ENCODE measurements at regions not wholly inside any gene's neighbourhood (a gene's known extent, or its start where the extent isn't known, plus 50 kb on each side); places are given as distances from the start of the nearest gene placed in this dataset.

DNA sequence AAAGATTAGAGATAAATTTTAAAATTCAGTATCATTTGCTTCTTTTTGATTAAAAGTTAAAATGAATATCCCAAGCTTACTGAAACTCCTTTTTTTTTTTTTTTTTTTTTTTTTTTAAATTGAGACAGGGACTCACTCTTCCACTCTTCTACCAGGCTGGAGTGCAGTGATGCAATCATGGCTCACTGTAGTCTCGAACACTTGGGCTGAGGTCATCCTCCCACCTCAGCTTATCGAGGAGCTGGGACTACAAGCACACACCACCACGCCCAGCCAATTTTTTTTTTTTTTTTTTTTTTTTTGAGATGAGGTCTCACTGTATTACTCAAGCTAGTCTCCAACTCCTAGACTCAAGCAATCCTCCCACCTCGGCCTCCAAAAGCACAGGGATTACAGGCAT, 92.1 kb upstream of the RGS18 start (continued):
- TF ChIP-seq, protein P1, sequence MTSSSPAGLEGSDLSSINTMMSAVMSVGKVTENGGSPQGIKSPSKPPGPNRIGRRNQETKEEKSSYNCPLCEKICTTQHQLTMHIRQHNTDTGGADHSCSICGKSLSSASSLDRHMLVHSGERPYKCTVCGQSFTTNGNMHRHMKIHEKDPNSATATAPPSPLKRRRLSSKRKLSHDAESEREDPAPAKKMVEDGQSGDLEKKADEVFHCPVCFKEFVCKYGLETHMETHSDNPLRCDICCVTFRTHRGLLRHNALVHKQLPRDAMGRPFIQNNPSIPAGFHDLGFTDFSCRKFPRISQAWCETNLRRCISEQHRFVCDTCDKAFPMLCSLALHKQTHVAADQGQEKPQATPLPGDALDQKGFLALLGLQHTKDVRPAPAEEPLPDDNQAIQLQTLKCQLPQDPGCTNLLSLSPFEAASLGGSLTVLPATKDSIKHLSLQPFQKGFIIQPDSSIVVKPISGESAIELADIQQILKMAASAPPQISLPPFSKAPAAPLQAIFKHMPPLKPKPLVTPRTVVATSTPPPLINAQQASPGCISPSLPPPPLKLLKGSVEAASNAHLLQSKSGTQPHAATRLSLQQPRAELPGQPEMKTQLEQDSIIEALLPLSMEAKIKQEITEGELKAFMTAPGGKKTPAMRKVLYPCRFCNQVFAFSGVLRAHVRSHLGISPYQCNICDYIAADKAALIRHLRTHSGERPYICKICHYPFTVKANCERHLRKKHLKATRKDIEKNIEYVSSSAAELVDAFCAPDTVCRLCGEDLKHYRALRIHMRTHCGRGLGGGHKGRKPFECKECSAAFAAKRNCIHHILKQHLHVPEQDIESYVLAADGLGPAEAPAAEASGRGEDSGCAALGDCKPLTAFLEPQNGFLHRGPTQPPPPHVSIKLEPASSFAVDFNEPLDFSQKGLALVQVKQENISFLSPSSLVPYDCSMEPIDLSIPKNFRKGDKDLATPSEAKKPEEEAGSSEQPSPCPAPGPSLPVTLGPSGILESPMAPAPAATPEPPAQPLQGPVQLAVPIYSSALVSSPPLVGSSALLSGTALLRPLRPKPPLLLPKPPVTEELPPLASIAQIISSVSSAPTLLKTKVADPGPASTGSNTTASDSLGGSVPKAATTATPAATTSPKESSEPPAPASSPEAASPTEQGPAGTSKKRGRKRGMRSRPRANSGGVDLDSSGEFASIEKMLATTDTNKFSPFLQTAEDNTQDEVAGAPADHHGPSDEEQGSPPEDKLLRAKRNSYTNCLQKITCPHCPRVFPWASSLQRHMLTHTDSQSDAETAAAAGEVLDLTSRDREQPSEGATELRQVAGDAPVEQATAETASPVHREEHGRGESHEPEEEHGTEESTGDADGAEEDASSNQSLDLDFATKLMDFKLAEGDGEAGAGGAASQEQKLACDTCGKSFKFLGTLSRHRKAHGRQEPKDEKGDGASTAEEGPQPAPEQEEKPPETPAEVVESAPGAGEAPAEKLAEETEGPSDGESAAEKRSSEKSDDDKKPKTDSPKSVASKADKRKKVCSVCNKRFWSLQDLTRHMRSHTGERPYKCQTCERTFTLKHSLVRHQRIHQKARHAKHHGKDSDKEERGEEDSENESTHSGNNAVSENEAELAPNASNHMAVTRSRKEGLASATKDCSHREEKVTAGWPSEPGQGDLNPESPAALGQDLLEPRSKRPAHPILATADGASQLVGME (CRISPR knock-in tag; IDR thresholded peaks at IDR 0.05) = no peak
- TF ChIP-seq, protein P2, sequence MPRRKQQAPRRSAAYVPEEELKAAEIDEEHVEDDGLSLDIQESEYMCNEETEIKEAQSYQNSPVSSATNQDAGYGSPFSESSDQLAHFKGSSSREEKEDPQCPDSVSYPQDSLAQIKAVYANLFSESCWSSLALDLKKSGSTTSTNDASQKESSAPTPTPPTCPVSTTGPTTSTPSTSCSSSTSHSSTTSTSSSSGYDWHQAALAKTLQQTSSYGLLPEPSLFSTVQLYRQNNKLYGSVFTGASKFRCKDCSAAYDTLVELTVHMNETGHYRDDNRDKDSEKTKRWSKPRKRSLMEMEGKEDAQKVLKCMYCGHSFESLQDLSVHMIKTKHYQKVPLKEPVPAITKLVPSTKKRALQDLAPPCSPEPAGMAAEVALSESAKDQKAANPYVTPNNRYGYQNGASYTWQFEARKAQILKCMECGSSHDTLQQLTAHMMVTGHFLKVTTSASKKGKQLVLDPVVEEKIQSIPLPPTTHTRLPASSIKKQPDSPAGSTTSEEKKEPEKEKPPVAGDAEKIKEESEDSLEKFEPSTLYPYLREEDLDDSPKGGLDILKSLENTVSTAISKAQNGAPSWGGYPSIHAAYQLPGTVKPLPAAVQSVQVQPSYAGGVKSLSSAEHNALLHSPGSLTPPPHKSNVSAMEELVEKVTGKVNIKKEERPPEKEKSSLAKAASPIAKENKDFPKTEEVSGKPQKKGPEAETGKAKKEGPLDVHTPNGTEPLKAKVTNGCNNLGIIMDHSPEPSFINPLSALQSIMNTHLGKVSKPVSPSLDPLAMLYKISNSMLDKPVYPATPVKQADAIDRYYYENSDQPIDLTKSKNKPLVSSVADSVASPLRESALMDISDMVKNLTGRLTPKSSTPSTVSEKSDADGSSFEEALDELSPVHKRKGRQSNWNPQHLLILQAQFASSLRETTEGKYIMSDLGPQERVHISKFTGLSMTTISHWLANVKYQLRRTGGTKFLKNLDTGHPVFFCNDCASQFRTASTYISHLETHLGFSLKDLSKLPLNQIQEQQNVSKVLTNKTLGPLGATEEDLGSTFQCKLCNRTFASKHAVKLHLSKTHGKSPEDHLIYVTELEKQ (CRISPR knock-in tag; IDR thresholded peaks at IDR 0.05) = no peak
- TF ChIP-seq ILK (tag; IDR thresholded peaks at IDR 0.05; ENCODE audit: borderline replicate concordance, low read depth) = no peak
- TF ChIP-seq, protein P3, sequence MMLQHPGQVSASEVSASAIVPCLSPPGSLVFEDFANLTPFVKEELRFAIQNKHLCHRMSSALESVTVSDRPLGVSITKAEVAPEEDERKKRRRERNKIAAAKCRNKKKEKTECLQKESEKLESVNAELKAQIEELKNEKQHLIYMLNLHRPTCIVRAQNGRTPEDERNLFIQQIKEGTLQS (IDR thresholded peaks at IDR 0.05) = peak; percentile 95
- TF ChIP-seq, protein P3 (CRISPR knock-in tag; conservative IDR thresholded peaks at IDR 0.05) = no peak
- TF ChIP-seq SMAD3 (CRISPR knock-in tag; conservative IDR thresholded peaks at IDR 0.05) = no peak
- no peak for TF ChIP-seq ZFPM2 (CRISPR knock-in tag; IDR thresholded peaks at IDR 0.05)
- TF ChIP-seq TRIM28 (IDR thresholded peaks at IDR 0.05) = no peak
- TF ChIP-seq RUNX1 (IDR thresholded peaks at IDR 0.05; ENCODE audit: low read depth) = no peak
- TF ChIP-seq PHF20 (IDR thresholded peaks at IDR 0.05; ENCODE audit: partially characterized antibody) = no peak
- TF ChIP-seq FUS (optimal IDR thresholded peaks at IDR 0.05; ENCODE audit: low read depth, low read length) = no peak
- TF ChIP-seq, protein P4, sequence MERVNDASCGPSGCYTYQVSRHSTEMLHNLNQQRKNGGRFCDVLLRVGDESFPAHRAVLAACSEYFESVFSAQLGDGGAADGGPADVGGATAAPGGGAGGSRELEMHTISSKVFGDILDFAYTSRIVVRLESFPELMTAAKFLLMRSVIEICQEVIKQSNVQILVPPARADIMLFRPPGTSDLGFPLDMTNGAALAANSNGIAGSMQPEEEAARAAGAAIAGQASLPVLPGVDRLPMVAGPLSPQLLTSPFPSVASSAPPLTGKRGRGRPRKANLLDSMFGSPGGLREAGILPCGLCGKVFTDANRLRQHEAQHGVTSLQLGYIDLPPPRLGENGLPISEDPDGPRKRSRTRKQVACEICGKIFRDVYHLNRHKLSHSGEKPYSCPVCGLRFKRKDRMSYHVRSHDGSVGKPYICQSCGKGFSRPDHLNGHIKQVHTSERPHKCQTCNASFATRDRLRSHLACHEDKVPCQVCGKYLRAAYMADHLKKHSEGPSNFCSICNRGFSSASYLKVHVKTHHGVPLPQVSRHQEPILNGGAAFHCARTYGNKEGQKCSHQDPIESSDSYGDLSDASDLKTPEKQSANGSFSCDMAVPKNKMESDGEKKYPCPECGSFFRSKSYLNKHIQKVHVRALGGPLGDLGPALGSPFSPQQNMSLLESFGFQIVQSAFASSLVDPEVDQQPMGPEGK (CRISPR knock-in tag; IDR thresholded peaks at IDR 0.05; ENCODE audit: borderline replicate concordance) = no peak
- TF ChIP-seq BACH1 (tag; IDR thresholded peaks at IDR 0.05) = no peak
- TF ChIP-seq RBM17 (IDR thresholded peaks at IDR 0.05; ENCODE audit: borderline replicate concordance, low read depth, low read length) = no peak
- TF ChIP-seq RCOR1 (IDR thresholded peaks at IDR 0.05; ENCODE audit: borderline replicate concordance in 1 of 2, low read depth in 2 of 2, low read length in 2 of 2) = peak in 1 of 2 experiments; percentile 11; a peak in 1 of 4 replicates
- TF ChIP-seq U2AF1 (optimal IDR thresholded peaks at IDR 0.05; ENCODE audit: low read depth, low read length) = no peak
- no peak for TF ChIP-seq CREBBP (IDR thresholded peaks at IDR 0.05; ENCODE audit: low read depth, low read length)
